GM21717 (cell line): ENCODE measurements at regions not wholly inside any gene's neighbourhood (a gene's known extent, or its start where the extent isn't known, plus 50 kb on each side); places are given as distances from the start of the nearest gene placed in this dataset.

ENCODE experiments used
- ATAC-seq: cut with Tn5 transposase; IDR thresholded peaks from one replicate; pipeline ENCODE4 v1.9.1; 2021; ENCODE audit warnings: mild to moderate bottlenecking, moderate library complexity; ENCODE audit not compliant: unreplicated experiment

GRCh38 chr15:85305050-85305449, 75.4 kb upstream of the AKAP13 start:
- no peak for ATAC-seq

GRCh38 chr15:85306946-85307686, 73.3 kb upstream of the AKAP13 start:
- ATAC-seq: no peak

- ATAC-seq: no peak
These were observed 72.7 kb upstream of the AKAP13 start for GRCh38 chr15:85307687-85308045.

GRCh38 chr15:85311647-85312046, 68.8 kb upstream of the AKAP13 start:
- no peak for ATAC-seq

- peak; percentile 96 for ATAC-seq
These were observed 67.9 kb upstream of the AKAP13 start for GRCh38 chr15:85312486-85312885.

- ATAC-seq: no peak
These were observed 67.5 kb upstream of the AKAP13 start for GRCh38 chr15:85312929-85313331.

GRCh38 chr15:85313339-85313738, 67.1 kb upstream of the AKAP13 start:
- no peak for ATAC-seq

- no peak for ATAC-seq
These were observed 66.3 kb upstream of the AKAP13 start for GRCh38 chr15:85314146-85314545.

- no peak for ATAC-seq
These were observed 65.8 kb upstream of the AKAP13 start for GRCh38 chr15:85314633-85315032.

GRCh38 chr15:85316244-85316934, 64.0 kb upstream of the AKAP13 start:
- ATAC-seq: no peak

GRCh38 chr15:85318048-85318731, 62.2 kb upstream of the AKAP13 start:
- peak; percentile 90 for ATAC-seq

GRCh38 chr15:85318732-85319076, 61.7 kb upstream of the AKAP13 start:
- ATAC-seq: peak; percentile 4

- no peak for ATAC-seq
These were observed 56.2 kb upstream of the AKAP13 start for GRCh38 chr15:85324202-85324601.

- no peak for ATAC-seq
These were observed 54.6 kb upstream of the AKAP13 start for GRCh38 chr15:85325834-85326233.

GRCh38 chr15:85326291-85326690, 54.1 kb upstream of the AKAP13 start:
- ATAC-seq: no peak

GRCh38 chr15:85327820-85328219, 52.6 kb upstream of the AKAP13 start:
- no peak for ATAC-seq

GRCh38 chr15:85329561-85330422, 50.6 kb upstream of the AKAP13 start:
- peak; percentile 55 for ATAC-seq
